ENCODE measurements at regions not wholly inside any gene's neighbourhood (a gene's known extent, or its start where the extent isn't known, plus 50 kb on each side); places are given as distances from the start of the nearest gene placed in this dataset.

- H3K4me3 ChIP-seq (ENCODE audit: low read depth, low read length), result no peak overlapping the region
- TF ChIP-seq CTCF (IDR thresholded peaks at IDR 0.05; ENCODE audit: borderline replicate concordance, insufficient read depth, low read depth, low read length), result no peak
Observed at GRCh38 chr7:16236381-16236780, 185.0 kb downstream of the CRPPA start.

GRCh38 chr7:16235147-16236114, 185.9 kb downstream of the CRPPA start:
- H3K4me3 ChIP-seq (ENCODE audit: low read depth, low read length), result no peak overlapping the region
- no peak for TF ChIP-seq CTCF (IDR thresholded peaks at IDR 0.05; ENCODE audit: borderline replicate concordance, insufficient read depth, low read depth, low read length)

- TF ChIP-seq CTCF (IDR thresholded peaks at IDR 0.05; ENCODE audit: borderline replicate concordance, insufficient read depth, low read depth, low read length), result no peak
- H3K4me3 ChIP-seq (ENCODE audit: low read depth, low read length), result no peak overlapping the region
Observed at GRCh38 chr7:16234493-16235146, 186.7 kb downstream of the CRPPA start.

- no peak for TF ChIP-seq CTCF (IDR thresholded peaks at IDR 0.05; ENCODE audit: borderline replicate concordance, insufficient read depth, low read depth, low read length)
- no peak overlapping the region for H3K4me3 ChIP-seq (ENCODE audit: low read depth, low read length)
Observed at GRCh38 chr7:16233517-16233916, 187.8 kb downstream of the CRPPA start.

GRCh38 chr7:16232273-16232672, 189.1 kb downstream of the CRPPA start:
- H3K4me3 ChIP-seq (ENCODE audit: low read depth, low read length), result no peak overlapping the region
- no peak for TF ChIP-seq CTCF (IDR thresholded peaks at IDR 0.05; ENCODE audit: borderline replicate concordance, insufficient read depth, low read depth, low read length)

DNA sequence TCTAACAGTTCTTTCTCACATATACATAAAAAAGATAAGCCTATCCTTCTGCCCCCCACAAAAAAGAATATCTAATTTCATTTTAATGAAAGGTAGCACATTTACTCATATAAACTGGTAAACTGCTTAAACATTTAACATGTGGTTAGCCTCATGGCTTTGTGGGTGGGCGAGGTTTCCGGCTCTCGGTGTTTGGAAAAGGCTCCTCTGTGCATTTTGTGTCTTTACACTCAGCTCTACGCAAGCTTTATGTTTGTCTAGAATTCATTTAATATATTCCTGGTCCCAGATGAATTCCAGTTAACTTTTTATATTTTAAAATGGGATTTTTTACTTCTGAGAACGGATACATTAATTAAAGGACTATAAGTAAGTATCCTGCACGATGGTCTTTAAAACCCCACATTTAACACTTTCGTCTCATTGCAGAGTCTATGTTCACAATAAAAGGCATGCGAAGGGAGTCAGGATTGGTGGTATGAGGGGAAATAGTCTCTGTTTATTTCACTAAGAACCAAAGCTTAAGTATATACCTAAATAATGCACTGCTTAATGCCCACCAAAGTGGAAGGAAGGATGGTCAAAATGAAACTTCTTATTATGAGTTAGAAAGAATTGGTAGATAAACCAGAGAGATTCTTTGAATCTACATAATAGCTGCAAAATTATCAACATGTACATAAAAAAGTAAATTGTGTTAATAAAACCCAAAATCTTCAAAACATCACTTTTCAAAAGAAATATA, 197.2 kb downstream of the CRPPA start:
- no peak overlapping the region for H3K4me3 ChIP-seq (ENCODE audit: low read depth, low read length)
- TF ChIP-seq CTCF (IDR thresholded peaks at IDR 0.05; ENCODE audit: borderline replicate concordance, insufficient read depth, low read depth, low read length), result no peak

All from GM12875 (cell line).